ENCODE measurements at regions not wholly inside any gene's neighbourhood (a gene's known extent, or its start where the extent isn't known, plus 50 kb on each side); places are given as distances from the start of the nearest gene placed in this dataset.

GRCh38 chr13:105446197-105446596 is 1089.3 kb downstream of the EFNB2 start:
- no peak for DNase-seq (ENCODE audit: low spot score)

GRCh38 chr13:105445796-105446195 is 1089.7 kb downstream of the EFNB2 start:
- no peak for DNase-seq (ENCODE audit: low spot score)

- peak; percentile 88 for DNase-seq (ENCODE audit: low spot score)
Measured at GRCh38 chr13:105442949-105443699, 1092.3 kb downstream of the EFNB2 start.

- DNase-seq (ENCODE audit: low spot score) = no peak
Measured at GRCh38 chr13:105442040-105442439, 1093.4 kb downstream of the EFNB2 start.

- no peak for DNase-seq (ENCODE audit: low spot score)
Measured at GRCh38 chr13:105441051-105441750, 1094.3 kb downstream of the EFNB2 start.

- DNase-seq (ENCODE audit: low spot score) = no peak
Measured at GRCh38 chr13:105436943-105437342, 1098.5 kb downstream of the EFNB2 start.

- DNase-seq (ENCODE audit: low spot score) = no peak
Measured at GRCh38 chr13:105432438-105432837, 1103.0 kb downstream of the EFNB2 start.

- DNase-seq (ENCODE audit: low spot score) = peak; percentile 29
Measured at GRCh38 chr13:105428811-105429210, 1106.7 kb downstream of the EFNB2 start.

GRCh38 chr13:105426441-105426840 is 1109.0 kb downstream of the EFNB2 start:
- no peak for DNase-seq (ENCODE audit: low spot score)

- no peak for DNase-seq (ENCODE audit: low spot score)
Measured at GRCh38 chr13:105414639-105415038, 1120.8 kb downstream of the EFNB2 start.

GRCh38 chr13:105412171-105412570 is 1123.3 kb downstream of the EFNB2 start:
- no peak for DNase-seq (ENCODE audit: low spot score)

GRCh38 chr13:105410602-105411001 is 1124.9 kb downstream of the EFNB2 start:
- peak; percentile 64 for DNase-seq (ENCODE audit: low spot score)

- DNase-seq (ENCODE audit: low spot score) = no peak
Measured at GRCh38 chr13:105406551-105406950, 1128.9 kb downstream of the EFNB2 start.

GRCh38 chr13:105403086-105403485 is 1132.4 kb downstream of the EFNB2 start:
- DNase-seq (ENCODE audit: low spot score) = no peak

GRCh38 chr13:105395041-105395440 is 1140.4 kb downstream of the EFNB2 start:
- DNase-seq (ENCODE audit: low spot score) = no peak

GRCh38 chr13:105389373-105389772 is 1146.1 kb downstream of the EFNB2 start:
- no peak for DNase-seq (ENCODE audit: low spot score)

- no peak for DNase-seq (ENCODE audit: low spot score)
Measured at GRCh38 chr13:105377452-105377851, 1158.0 kb downstream of the EFNB2 start.

- DNase-seq (ENCODE audit: low spot score) = no peak
Measured at GRCh38 chr13:105370011-105370650, 1165.3 kb downstream of the EFNB2 start.

GRCh38 chr13:105368781-105369180 is 1166.7 kb downstream of the EFNB2 start:
- no peak for DNase-seq (ENCODE audit: low spot score)

GRCh38 chr13:105365831-105366230 is 1169.6 kb downstream of the EFNB2 start:
- DNase-seq (ENCODE audit: low spot score) = no peak

- DNase-seq (ENCODE audit: low spot score) = no peak
Measured at GRCh38 chr13:105365021-105365550, 1170.4 kb downstream of the EFNB2 start.

- no peak for DNase-seq (ENCODE audit: low spot score)
Measured at GRCh38 chr13:105364191-105364590, 1171.3 kb downstream of the EFNB2 start.

All from AG08395 (cell line).